DMS153 treated with DMSO at 0.1 percent for 48 hours (cell line): ENCODE measurements at regions not wholly inside any gene's neighbourhood (a gene's known extent, or its start where the extent isn't known, plus 50 kb on each side); places are given as distances from the start of the nearest gene placed in this dataset.
"Not testable (repeated sequence)": the region's sequence is repeated elsewhere in the genome, so short reads cannot be mapped to it uniquely, and the experiment has no call there.

Source experiments
- DNase-seq: peaks from one replicate; lab custom pipeline; 2025; ENCODE audit not compliant: unreplicated experiment; lab: John Stamatoyannopoulos, UW

DNA sequence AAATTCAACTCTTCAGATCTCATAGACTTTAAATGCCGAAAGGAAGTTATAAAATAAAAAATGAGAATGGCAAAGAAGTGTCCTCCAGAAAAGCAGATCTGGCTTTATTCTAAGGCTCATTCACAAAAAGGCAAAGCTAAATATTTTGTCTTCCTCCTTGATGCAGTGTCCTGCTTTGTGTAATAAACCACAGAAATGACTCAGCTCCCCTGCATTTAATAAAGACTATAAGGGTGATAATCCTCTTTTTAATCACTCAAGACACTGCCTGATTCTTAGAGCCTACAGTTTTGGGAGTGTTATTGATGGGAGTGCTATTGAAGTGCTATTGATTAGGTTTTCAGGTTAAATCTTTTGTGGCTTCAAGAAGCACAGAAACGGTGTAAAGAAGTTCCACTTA lies 482.0 kb downstream of the PCDH20 start:
- no peak for DNase-seq

DNA sequence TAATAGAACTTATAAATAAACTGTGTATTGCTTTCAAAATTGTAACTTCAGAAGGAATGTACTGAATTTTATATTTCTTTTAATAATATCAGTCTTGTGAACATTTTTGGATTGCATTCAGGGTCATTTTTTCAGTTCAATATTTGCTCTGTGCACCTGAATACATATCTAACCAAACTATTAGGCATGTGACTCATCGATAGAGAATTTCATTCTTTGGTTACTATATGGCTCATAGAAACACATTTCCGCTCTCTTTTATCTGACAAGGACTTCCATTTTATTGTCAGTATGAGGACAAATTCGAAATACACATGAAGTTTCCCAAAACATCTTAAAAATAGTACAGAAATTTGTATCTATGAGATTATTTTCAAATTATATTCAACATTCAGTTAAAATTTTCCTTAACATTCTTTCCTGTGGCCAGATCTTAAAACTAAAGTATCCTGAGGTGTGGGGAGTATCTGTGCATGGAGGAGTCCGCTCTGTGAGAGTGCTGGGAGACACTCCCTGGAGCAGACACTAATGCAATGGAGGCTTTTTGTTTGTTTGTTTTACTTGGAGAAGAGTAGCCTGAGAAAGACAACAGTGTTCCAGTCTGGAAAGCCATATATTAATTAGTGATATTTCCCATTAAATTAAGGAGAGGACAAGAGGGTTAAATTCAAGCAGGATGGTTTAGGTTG lies 483.6 kb downstream of the PCDH20 start:
- no peak for DNase-seq

DNA sequence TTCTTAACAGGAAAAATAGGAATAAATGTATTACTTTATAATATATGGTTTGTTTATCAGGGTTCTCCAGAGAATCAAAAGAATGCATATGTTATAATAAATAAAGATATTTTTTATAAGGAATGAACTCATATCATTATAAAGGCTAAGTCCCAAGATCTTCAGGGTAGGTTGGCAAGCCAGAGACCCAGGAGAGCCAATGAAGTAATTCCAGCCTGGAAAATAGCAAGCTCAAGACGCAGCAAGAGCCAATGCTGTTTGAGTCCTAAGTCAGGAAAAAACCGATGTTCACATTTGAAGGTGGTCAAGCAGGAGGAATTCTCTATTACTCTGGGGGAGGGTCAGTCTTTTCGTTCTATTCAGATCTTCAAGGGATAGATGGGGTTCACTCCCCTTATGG lies 490.0 kb downstream of the PCDH20 start:
- DNase-seq, result no peak

DNA sequence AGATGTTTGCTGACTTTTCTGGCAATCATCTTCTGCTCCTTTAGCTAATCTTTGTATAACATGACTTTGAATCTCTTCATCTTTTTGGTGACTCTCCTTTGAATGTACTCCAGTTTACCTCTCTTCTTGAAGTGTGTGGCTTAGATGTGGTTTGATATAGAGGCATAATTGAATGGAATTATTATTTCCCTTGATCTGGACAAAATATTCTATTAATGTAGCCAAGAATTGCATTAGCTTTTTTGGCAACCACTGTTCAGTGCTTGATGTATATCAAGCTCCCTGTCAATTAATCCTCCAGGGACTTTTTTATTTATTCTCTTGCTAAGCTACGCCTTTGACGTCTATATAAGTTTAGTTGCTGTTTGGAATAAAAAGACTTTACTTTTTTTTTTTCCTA lies 490.8 kb downstream of the PCDH20 start:
- DNase-seq, result no peak

DNA sequence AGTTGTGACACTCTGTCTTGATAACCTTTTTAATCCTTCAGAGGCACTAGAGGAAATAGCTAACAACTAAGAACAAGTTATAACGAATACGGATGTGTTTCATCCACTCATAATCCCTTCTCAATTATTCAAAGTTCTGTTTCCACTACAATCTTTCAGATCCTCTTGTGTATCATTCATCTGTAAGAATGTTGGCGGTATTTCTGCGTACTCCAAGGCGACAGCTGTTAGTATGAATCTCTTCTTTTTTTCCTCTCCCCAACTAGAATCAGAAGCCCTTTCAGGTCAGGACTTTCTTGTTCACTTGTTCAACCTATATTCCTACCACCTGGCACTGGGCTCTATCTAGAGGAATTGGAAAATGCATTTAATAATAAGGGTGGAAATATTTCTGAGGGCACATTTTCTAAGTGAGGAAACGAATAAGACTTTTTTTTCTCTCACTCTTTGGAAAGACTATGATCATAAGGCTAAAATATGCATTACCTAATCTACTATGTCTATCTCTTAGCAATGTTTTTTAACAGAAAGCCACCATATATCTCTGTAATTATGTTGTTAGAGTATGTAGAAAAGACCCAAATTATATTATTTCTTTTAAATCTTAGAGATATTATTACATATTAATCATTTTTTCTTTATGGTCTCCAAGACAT lies 492.9 kb downstream of the PCDH20 start:
- no peak for DNase-seq

DNA sequence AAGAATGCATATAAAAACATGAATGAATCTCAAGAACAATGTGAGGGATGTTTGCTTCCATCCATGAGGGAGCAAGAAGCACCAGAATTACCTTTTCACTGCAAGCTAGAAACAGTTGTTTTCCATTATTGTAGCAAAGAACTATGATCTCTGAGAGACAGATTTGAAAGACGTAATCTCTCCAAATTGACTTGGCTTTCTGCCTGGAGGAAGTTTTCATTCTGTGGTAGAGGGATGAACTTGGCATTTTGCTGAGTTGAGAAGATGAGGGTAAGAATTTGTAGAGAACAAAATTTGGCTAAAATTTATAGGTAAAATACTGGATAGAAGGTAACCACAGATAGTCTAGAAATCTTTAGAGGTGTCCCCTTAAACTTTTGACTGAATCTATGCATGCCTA lies 496.8 kb downstream of the TDRD3 start:
- DNase-seq, result no peak

DNA sequence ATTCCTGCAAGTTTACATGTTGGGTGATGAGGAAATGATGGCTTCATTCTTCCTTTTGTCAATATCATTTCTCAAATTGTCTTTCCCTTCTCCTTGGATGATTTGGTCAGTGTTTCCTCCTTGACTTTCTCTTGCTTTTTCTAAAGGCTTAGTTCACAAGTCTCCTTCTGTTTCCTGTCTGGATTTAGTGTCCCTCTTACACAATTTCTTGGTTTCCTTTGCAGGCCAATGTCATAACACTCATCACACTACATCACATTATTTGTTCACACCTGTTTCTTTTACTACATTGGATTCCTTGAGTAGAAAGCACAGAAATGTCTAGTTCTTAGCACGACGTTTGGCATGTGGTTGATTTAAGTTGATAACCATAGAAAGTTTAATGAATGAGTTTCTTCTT lies 490.7 kb downstream of the TDRD3 start:
- no peak for DNase-seq

DNA sequence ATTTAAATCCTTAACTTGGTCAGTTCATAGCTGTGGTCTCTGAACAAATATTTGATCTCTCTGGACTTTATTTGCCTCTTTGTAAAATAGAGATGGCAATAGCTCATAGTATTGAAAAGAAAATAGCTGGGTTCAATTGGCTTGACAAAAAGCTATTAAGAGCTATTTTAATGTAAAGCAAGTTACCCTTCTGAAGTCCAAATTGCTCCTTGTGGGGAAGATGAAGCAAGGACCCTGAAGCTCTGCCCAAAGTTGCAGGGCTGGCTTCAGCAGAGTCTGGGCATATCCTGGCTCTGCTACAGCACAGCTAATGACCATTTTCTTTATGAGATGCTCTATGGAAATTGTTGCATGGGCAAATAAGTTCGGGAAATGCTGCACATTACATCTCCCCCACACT lies 484.5 kb downstream of the TDRD3 start:
- no peak for DNase-seq

DNA sequence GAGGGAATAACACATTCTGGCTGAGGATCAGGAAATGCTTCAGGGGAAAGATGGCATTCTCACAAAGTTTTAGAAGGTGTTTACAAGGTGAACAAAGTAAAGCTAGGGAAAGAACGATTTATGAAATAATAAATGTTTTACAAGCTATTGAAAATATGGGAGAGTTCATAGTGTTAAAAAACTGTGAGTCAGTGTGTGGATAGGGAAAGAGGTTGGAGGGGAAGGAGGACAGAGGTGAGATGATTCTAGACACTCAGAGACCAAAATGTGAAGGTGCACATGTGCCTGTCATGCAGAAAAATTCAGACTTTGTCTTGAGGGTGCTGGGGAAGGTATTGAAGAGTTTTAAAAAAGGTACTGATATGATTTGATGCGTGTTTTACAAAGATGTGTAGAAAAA lies 476.1 kb downstream of the TDRD3 start:
- DNase-seq, result no peak

DNA sequence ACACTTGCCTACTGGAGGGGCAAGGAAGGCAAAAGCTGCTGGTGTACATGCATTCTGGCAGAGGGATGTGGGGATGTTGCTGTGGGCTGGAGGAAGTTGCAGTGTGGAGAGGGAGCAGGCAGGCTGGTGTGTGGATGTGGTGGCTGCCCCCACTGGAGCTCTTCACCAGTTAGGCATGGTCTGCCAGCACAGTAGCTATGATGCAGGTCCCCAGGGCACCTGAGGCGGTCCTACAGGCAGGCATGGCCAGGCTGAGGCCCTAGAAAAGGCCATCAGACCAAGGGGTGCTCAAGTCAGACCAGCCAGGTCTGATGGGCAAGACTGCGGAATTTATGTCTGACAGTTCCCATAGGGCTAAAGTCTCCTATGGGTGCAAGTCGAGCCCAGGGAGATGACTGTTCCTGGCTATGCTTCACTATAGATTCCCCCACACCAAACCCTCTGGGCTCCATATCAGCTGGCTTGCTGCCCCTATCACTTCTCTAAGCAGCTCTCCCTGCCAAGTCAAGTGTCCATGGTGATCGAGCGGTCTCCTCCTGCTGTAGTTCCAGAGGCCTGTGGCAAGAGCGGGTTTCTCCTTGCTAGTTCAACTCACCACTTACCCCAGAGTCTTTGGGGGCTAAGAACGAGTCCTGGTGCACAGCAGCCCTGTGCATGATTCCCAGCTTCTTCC lies 473.1 kb downstream of the TDRD3 start:
- DNase-seq, result no peak

DNA sequence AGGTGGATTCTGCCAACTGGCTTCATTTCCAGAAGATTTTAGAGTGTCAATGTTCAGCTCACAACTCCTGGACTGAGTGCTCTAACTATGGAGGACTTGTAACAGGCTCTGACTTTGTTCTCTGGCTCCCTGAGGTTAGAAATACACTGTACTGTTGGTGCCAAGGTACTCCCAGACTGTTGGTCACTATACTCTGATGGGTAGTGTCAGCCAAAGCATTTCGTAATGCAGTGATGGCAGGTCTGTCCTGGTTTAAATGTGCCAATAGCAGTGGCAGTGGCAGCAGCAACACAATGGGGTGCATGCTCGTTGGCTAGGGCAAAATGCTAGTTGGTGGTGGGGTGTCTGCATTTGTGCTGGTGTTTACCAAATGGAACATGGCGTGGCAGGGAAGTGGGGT lies 472.2 kb downstream of the TDRD3 start:
- DNase-seq, result no peak

DNA sequence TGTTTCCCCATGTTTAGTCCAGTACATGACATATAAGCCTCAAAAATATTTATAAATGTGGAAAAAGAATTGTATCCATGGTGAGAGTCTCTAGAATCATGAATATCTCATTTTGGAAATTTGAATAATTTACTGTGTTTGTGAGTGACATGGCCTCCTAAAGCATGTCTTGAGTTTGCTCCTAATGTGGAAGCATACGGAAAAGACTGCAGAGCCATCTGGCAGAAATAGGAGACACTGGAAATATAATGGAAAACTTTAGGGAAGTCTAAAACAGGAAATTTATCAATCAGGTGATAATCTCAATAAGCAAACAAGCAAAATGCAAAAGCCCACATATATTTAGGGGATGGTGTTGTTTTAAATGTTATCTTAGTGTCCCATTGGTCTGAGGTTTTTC lies 465.0 kb downstream of the TDRD3 start:
- DNase-seq, result no peak

DNA sequence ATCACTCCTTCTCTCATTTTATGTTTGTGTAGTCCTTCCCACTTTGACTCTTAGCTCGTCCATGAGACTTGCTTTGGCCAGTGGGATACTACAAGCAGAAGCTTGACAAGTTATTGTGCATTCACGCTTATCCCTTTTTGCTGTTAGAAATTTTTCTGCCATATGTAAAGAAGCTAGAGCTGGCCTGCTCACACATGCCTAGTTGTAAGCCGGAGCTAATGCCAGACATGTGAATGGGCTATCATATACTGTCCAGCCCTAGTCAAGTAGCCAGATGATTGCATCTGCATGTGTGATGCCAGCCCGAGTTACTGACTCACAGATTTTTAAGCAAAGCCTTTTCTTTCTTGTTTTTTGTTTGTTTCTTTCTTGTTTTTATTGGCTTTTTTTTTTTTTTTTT lies 460.7 kb downstream of the TDRD3 start:
- no peak for DNase-seq

DNA sequence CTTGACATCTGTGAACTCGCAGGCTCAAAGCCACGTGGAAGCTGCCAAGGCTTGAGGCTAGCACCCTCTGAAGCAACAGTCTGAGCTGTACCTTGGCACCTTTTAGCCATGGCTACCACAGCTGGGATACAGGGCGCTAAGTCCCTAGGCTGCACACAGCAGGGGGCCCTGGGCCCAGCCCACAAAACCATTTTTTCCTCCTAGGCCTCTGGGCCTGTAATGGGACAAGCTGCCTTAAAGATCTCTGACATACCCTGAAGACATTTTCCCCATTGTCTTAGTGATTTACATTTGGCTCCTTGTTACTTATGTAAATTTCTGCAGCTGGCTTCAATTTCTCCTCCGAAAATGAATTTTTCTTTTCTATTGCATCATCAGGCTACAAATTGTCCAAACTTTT lies 455.9 kb downstream of the TDRD3 start:
- DNase-seq, result no peak

DNA sequence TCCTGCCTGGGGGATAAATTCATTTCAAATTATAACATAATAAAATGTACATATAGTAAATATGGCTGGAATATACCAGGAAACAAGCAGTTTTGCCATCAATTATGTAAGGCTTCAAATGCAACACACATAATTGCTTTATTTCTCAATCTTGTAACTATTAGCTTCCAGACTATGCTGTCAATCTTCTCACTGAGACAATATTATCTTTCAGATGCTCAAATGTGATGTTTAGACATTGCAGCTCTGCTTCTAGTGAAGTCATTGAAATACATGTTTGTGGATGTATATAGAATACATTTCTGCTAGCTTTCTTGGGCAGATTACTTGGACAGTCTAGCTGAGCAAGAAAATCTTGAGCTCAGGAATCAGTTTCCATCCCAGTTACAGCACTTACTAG lies 454.4 kb downstream of the TDRD3 start:
- no peak for DNase-seq

DNA sequence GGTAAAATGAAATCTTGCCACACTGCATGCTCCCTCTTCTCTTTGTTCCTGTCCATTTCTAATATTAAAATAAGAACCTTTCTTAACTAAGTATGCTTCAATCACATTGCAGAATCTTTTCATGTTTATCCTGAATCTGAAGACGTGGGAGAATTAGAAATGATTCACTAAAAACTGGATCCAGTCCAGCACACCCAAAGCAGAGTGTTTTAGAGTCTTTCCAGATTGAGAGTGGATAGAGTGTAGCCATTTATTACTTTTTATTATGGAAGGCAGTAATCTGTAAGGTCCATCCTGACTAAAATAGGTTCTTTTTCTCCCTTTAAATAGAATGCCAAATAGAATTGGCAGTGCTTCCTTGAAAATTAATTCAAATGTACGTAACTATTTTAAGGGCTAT lies 453.5 kb downstream of the TDRD3 start:
- DNase-seq, result no peak

DNA sequence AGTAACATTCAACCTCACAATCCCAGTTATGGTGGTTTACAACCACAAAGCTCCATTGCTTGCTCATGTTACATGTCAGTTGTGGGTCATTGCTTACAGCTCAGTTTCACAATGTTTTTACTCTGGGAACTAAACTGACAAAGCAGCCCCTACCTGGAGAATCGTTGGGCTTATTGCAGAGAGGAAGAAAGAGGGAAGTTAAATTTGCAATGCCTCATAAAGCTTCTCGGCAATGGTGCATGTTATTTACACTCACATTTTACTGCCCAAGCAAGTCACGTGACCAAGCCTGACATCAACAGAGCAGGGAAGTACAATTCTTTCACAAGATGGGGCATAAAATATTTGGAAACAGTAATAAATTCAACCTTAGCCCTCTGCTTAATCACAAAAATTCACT lies 441.6 kb downstream of the TDRD3 start:
- no peak for DNase-seq

DNA sequence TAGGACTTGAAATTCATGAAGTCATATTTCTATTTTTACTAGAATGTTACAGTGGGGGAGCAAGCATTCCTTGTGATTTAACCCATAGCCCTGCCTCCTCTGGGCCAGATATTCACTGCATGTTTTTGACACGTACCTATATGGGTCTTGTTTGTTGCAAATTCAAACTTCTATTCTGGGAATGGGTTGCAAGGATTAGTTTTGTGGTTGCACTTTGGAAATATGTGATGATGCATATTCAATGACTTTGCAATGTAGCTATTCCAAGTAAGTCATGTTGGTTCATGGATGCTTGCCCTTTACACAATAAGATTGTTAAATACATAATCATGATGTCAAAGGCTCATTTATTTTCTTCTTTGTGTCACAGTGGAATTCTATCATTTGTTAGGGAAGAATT lies 440.8 kb downstream of the TDRD3 start:
- no peak for DNase-seq

DNA sequence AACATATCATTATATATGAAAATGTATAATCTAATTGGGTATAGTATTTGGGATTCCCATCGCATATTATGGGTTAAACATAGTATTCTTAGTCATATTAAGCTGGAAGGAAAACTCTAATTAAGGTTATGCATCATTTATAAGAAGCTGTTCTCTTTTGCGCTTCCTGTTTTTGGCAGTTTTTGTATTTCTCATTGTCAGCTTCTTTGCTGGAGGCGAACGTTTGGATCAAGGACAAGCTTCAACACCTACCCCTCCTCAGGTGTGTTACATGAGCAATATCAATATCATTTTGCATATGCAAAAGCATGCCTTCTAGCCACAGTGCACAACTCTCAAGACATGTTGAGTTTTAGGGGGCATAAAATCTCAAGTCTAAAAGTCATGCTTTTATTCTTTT lies 439.8 kb downstream of the TDRD3 start:
- no peak for DNase-seq

DNA sequence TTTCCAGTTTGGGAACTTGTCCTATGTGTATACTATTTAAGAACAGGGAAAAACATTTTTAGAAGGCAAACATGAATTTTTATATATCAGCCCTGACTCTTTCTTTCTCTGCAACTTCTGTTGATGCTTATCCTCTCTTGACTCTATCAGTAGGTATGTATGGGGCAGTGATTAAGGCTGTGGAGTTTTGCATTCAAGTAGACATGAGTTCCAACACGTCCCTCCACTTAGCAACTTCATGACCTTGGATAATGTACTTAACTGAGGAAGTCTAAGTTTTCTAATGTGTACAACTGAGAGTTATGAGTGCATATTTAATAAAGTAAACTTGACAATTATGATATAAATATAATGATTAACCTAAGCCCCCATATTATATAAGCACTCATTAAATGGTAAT lies 414.6 kb downstream of the TDRD3 start:
- no peak for DNase-seq

DNA sequence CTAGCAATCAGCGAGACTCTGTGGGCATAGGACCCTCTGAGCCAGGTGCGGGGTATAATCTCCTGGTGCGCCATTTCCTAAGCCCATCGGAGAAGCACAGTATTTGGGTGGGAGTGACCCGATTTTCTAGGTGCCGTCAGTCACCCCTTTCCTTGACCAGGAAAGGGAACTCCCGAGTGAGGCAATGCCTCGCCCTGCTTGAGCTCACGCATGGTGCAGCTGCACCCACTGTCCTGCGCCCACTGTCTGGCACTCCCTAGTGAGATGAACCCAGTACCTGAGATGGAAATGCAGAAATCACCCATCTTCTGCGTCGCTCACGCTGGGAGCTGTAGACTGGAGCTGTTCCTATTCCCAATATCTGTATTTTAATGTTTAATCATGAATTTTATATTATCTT lies 408.6 kb downstream of the TDRD3 start:
- DNase-seq, result not testable (repeated sequence)

DNA sequence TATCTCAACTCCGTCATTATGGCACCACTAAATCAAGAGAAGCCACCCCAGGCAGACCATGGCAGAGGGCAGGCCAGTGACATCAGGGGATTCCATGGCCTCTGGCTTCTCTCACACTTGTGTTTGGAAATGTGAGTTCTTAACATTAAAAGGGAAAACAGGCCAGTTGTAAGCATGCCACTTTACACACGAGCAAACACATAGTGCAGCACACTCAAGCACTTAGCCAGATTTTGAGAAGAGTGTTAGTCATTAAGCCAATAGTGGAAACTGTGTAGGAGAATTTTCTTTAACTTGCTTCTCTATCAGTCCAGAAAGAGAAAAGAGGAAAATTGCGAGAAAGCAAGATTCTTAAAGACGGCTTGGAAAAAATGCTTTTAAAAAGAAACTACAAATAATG lies 401.5 kb downstream of the TDRD3 start:
- DNase-seq, result no peak

DNA sequence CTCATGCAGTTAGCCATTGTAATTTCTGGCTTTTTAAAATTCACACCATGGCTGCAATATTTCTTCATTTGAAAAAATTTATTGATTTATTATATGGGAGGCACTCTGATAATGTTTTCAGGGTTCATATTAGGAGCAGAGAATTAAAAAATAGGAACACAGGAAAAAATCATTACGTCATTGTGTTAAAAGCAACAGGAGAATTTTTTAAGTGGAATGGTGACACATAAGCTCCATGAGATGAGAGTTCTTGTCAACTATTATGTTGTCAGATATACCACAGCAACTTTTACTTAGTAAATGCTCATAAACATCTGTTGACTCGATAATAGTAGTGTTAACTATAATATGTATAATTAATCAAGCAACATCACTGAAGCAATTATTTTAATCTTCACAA lies 400.1 kb downstream of the TDRD3 start:
- DNase-seq, result no peak
